ENCODE measurements at regions not wholly inside any gene's neighbourhood (a gene's known extent, or its start where the extent isn't known, plus 50 kb on each side); places are given as distances from the start of the nearest gene placed in this dataset.
"Not testable (repeated sequence)": the region's sequence is repeated elsewhere in the genome, so short reads cannot be mapped to it uniquely, and the experiment has no call there.

GRCh38 chr18:1149709-1150108 lies 245.0 kb downstream of the ADCYAP1 start:
- DNase-seq (ENCODE audit: low read depth): no peak
- no peaks in the 10 kb centered on the region for H3K27me3 ChIP-seq (ENCODE audit: control insufficient read depth, insufficient read depth, low read length)
- H3K36me3 ChIP-seq (ENCODE audit: control insufficient read depth, insufficient read depth, low read length): no peaks in the 10 kb centered on the region
- H3K4me3 ChIP-seq (ENCODE audit: low read depth, low read length): no peak overlapping the region
- FAIRE-seq: no peak
- TF ChIP-seq, protein P1, sequence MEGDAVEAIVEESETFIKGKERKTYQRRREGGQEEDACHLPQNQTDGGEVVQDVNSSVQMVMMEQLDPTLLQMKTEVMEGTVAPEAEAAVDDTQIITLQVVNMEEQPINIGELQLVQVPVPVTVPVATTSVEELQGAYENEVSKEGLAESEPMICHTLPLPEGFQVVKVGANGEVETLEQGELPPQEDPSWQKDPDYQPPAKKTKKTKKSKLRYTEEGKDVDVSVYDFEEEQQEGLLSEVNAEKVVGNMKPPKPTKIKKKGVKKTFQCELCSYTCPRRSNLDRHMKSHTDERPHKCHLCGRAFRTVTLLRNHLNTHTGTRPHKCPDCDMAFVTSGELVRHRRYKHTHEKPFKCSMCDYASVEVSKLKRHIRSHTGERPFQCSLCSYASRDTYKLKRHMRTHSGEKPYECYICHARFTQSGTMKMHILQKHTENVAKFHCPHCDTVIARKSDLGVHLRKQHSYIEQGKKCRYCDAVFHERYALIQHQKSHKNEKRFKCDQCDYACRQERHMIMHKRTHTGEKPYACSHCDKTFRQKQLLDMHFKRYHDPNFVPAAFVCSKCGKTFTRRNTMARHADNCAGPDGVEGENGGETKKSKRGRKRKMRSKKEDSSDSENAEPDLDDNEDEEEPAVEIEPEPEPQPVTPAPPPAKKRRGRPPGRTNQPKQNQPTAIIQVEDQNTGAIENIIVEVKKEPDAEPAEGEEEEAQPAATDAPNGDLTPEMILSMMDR (IDR thresholded peaks at IDR 0.05; ENCODE audit: insufficient read depth, low read length, severe bottlenecking): no peak

GRCh38 chr18:1150344-1150743 lies 245.7 kb downstream of the ADCYAP1 start:
- FAIRE-seq: no peak
- DNase-seq (ENCODE audit: low read depth): no peak
- H3K27me3 ChIP-seq (ENCODE audit: control insufficient read depth, insufficient read depth, low read length): no peaks in the 10 kb centered on the region
- TF ChIP-seq, protein P1 (IDR thresholded peaks at IDR 0.05; ENCODE audit: insufficient read depth, low read length, severe bottlenecking): no peak
- no peaks in the 10 kb centered on the region for H3K36me3 ChIP-seq (ENCODE audit: control insufficient read depth, insufficient read depth, low read length)
- no peak overlapping the region for H3K4me3 ChIP-seq (ENCODE audit: low read depth, low read length)

DNA sequence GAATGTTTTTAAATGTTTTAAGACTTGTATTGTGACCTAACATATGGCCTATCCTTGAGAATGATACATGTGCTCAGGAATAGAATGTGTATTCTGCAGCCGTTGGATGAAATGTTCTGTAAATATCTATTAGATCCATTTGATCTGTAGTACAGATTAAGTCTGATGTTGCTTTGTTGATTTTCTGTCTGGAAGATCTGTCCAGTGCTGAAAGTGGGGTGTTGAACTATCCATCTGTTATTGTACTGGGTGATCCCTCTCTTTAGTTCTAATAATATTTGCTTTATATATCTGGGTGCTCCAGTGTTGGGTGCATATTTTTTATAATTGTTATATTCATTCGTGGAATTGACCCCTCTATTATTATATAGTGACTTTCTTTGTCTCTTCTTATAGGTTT lies 248.3 kb downstream of the ADCYAP1 start:
- not testable (repeated sequence) for FAIRE-seq; H3K27me3 ChIP-seq (ENCODE audit: control insufficient read depth, insufficient read depth, low read length); H3K4me3 ChIP-seq (ENCODE audit: low read depth, low read length); H3K36me3 ChIP-seq (ENCODE audit: control insufficient read depth, insufficient read depth, low read length); DNase-seq (ENCODE audit: low read depth)

DNA sequence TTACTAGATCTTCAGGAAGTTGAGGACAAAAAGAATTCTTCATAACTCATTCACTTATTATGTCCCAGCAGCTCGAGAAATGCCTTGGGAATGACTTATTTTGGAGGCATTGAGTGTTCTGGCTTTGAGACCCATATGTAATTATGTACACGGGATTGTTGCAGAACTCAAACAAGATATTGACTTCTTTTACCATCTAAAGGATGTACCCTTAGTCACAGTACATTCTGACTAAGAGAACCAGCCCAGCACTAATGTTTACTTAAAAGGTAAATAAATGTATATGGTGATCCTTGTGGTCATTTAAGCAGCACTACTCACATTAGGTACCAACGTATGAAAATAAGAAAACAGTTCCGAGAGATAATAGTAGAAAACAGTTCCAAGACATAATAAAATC lies 268.9 kb downstream of the ADCYAP1 start:
- H3K4me3 ChIP-seq (ENCODE audit: low read depth, low read length): no peak overlapping the region
- no peak for FAIRE-seq
- no peaks in the 10 kb centered on the region for H3K36me3 ChIP-seq (ENCODE audit: control insufficient read depth, insufficient read depth, low read length)
- TF ChIP-seq, protein P1 (IDR thresholded peaks at IDR 0.05; ENCODE audit: insufficient read depth, low read length, severe bottlenecking): no peak
- H3K27me3 ChIP-seq (ENCODE audit: control insufficient read depth, insufficient read depth, low read length): no peaks in the 10 kb centered on the region
- no peak for DNase-seq (ENCODE audit: low read depth)

- Histone ChIP-seq H3K27me3 (ENCODE audit: control insufficient read depth, insufficient read depth, low read length) (no peaks in the 10 kb centered on the region), H3K36me3 (ENCODE audit: control insufficient read depth, insufficient read depth, low read length) (no peaks in the 10 kb centered on the region), H3K4me3 (ENCODE audit: low read depth, low read length) (no peak overlapping the region)
- FAIRE-seq: no peak
- no peak for DNase-seq (ENCODE audit: low read depth)
- TF ChIP-seq, protein P1 (IDR thresholded peaks at IDR 0.05; ENCODE audit: insufficient read depth, low read length, severe bottlenecking): no peak
Measured at GRCh38 chr18:1177232-1177631, 272.6 kb downstream of the ADCYAP1 start.

DNA sequence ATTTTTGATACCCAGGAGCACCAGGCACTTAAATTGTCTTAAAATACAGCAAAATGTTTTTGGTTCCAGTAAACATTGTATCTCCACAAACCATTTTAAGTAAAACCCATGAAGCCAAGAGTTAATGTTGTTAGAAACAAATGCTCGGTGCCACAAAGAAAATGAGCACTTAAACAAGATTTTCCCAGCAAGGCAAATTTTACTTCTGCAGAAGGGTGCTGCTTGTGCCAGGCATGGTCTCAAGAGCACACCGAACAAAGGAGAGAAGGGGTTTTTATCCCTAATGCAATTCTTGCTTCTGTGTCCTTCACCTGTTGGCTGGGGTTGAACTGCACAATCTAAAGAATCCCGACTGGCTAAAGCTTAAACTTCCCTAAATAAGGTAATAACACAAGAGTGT lies 286.7 kb downstream of the ADCYAP1 start:
- no peaks in the 10 kb centered on the region for H3K36me3 ChIP-seq (ENCODE audit: control insufficient read depth, insufficient read depth, low read length)
- H3K4me3 ChIP-seq (ENCODE audit: low read depth, low read length): no peak overlapping the region
- TF ChIP-seq, protein P1 (IDR thresholded peaks at IDR 0.05; ENCODE audit: insufficient read depth, low read length, severe bottlenecking): no peak
- no peak for FAIRE-seq
- no peak for DNase-seq (ENCODE audit: low read depth)
- H3K27me3 ChIP-seq (ENCODE audit: control insufficient read depth, insufficient read depth, low read length): no peaks in the 10 kb centered on the region

Measured in bronchial epithelial cell (primary cell).